ENCODE measurements at regions not wholly inside any gene's neighbourhood (a gene's known extent, or its start where the extent isn't known, plus 50 kb on each side); places are given as distances from the start of the nearest gene placed in this dataset.

- 93 to 98% methylated on average over 4 of the region's 4 CpGs for WGBS, 2 experiments
- Histone ChIP-seq H3K27me3 (ENCODE audit: control insufficient read depth, insufficient read depth, low read length, poor library complexity, severe bottlenecking) (no peaks in the 10 kb centered on the region), H3K9me3 (ENCODE audit: control insufficient read depth, low read length) (no peaks in the 10 kb centered on the region), H3K36me3 (ENCODE audit: control insufficient read depth, insufficient read depth, low read length) (no peaks in the 10 kb centered on the region), H3K4me1 (ENCODE audit: control insufficient read depth, insufficient read depth, low read length) (peaks cover 14% of the 10 kb centered on the region), H3K4me3 (ENCODE audit: insufficient read depth, low read depth, low read length) (no peak overlapping the region), H3K27ac (ENCODE audit: insufficient read depth, low read depth, low read length, poor library complexity, severe bottlenecking) (no peak overlapping the region)
These were observed 274.9 kb upstream of the ZFHX3 start for GRCh38 chr16:73322856-73323255.

- Histone ChIP-seq H3K27me3 (ENCODE audit: control insufficient read depth, insufficient read depth, low read length, poor library complexity, severe bottlenecking) (no peaks in the 10 kb centered on the region), H3K27ac (ENCODE audit: insufficient read depth, low read depth, low read length, poor library complexity, severe bottlenecking) (no peak overlapping the region), H3K4me3 (ENCODE audit: insufficient read depth, low read depth, low read length) (no peak overlapping the region), H3K4me1 (ENCODE audit: control insufficient read depth, insufficient read depth, low read length) (peaks cover 14% of the 10 kb centered on the region), H3K9me3 (ENCODE audit: control insufficient read depth, low read length) (no peaks in the 10 kb centered on the region), H3K36me3 (ENCODE audit: control insufficient read depth, insufficient read depth, low read length) (no peaks in the 10 kb centered on the region)
- 82 to 83% methylated on average over 8 of the region's 8 CpGs for WGBS, 2 experiments
These were observed 273.9 kb upstream of the ZFHX3 start for GRCh38 chr16:73321853-73322252.

DNA sequence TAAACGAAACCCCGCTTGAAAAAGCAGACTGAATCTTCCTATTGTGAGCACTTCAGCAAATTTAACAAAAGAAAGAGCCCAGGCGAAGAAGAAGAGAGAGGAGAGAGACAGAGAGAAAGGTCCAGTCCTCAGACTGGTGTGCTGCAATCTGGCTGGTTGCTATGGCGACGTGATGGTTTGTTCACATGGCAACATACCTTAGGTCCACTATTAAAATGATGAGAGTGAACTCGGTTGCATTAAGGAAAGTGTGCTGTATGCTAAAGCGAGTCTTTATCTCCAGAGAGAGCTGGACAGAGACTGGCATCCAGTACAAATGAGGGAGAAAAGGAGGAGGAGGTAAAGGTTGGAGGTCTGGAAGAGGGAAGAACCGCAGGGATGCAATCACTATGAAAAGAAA, 271.8 kb upstream of the ZFHX3 start:
- WGBS, 2 experiments: 90 to 91% methylated on average over 7 to 8 of the region's 8 CpGs
- Histone ChIP-seq H3K4me3 (ENCODE audit: insufficient read depth, low read depth, low read length) (no peak overlapping the region), H3K9me3 (ENCODE audit: control insufficient read depth, low read length) (no peaks in the 10 kb centered on the region), H3K4me1 (ENCODE audit: control insufficient read depth, insufficient read depth, low read length) (peaks cover 14% of the 10 kb centered on the region), H3K27ac (ENCODE audit: insufficient read depth, low read depth, low read length, poor library complexity, severe bottlenecking) (no peak overlapping the region), H3K36me3 (ENCODE audit: control insufficient read depth, insufficient read depth, low read length) (no peaks in the 10 kb centered on the region), H3K27me3 (ENCODE audit: control insufficient read depth, insufficient read depth, low read length, poor library complexity, severe bottlenecking) (no peaks in the 10 kb centered on the region)

- no peaks in the 10 kb centered on the region for H3K27me3 ChIP-seq (ENCODE audit: control insufficient read depth, insufficient read depth, low read length, poor library complexity, severe bottlenecking)
- 90 to 93% methylated on average over 10 of the region's 10 CpGs for WGBS, 2 experiments
- peaks cover 14% of the 10 kb centered on the region for H3K4me1 ChIP-seq (ENCODE audit: control insufficient read depth, insufficient read depth, low read length)
- no peaks in the 10 kb centered on the region for H3K36me3 ChIP-seq (ENCODE audit: control insufficient read depth, insufficient read depth, low read length)
- no peak overlapping the region for H3K27ac ChIP-seq (ENCODE audit: insufficient read depth, low read depth, low read length, poor library complexity, severe bottlenecking)
- H3K4me3 ChIP-seq (ENCODE audit: insufficient read depth, low read depth, low read length): no peak overlapping the region
- no peaks in the 10 kb centered on the region for H3K9me3 ChIP-seq (ENCODE audit: control insufficient read depth, low read length)
These were observed 271.3 kb upstream of the ZFHX3 start for GRCh38 chr16:73319261-73319660.

GRCh38 chr16:73317321-73317857, 269.5 kb upstream of the ZFHX3 start:
- H3K36me3 ChIP-seq (ENCODE audit: control insufficient read depth, insufficient read depth, low read length): no peaks in the 10 kb centered on the region
- H3K4me3 ChIP-seq (ENCODE audit: insufficient read depth, low read depth, low read length): no peak overlapping the region
- no peak overlapping the region for H3K27ac ChIP-seq (ENCODE audit: insufficient read depth, low read depth, low read length, poor library complexity, severe bottlenecking)
- no peaks in the 10 kb centered on the region for H3K9me3 ChIP-seq (ENCODE audit: control insufficient read depth, low read length)
- H3K4me1 ChIP-seq (ENCODE audit: control insufficient read depth, insufficient read depth, low read length): peaks cover 14% of the 10 kb centered on the region
- no peaks in the 10 kb centered on the region for H3K27me3 ChIP-seq (ENCODE audit: control insufficient read depth, insufficient read depth, low read length, poor library complexity, severe bottlenecking)
- 90 to 94% methylated on average over 12 of the region's 12 CpGs for WGBS, 2 experiments

DNA sequence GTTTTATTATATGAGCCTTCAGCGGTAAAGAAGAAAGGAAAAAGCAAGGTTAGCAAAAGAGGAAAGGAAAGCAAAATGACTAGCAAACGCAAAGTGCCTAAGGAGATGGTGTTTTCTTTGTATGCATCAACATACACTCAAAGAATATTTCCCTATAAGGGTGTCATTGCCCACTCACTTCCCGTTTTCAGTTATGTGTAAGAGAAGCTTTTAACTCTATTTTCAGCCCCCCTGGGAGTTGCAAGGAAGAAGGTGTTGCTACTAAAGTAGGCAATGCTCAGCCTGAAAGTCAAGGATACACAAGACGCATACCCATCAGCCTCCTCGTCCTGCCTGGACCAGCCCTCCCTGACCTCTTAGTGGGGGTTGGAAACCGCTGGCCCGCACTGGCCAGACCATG, 267.7 kb upstream of the ZFHX3 start:
- no peaks in the 10 kb centered on the region for H3K9me3 ChIP-seq (ENCODE audit: control insufficient read depth, low read length)
- no peaks in the 10 kb centered on the region for H3K36me3 ChIP-seq (ENCODE audit: control insufficient read depth, insufficient read depth, low read length)
- WGBS, 2 experiments: 86 to 91% methylated on average over 4 to 6 of the region's 7 CpGs

GRCh38 chr16:73313950-73314349, 266.0 kb upstream of the ZFHX3 start:
- H3K27ac ChIP-seq (ENCODE audit: insufficient read depth, low read depth, low read length, poor library complexity, severe bottlenecking): no peak overlapping the region
- H3K36me3 ChIP-seq (ENCODE audit: control insufficient read depth, insufficient read depth, low read length): no peaks in the 10 kb centered on the region
- H3K27me3 ChIP-seq (ENCODE audit: control insufficient read depth, insufficient read depth, low read length, poor library complexity, severe bottlenecking): no peaks in the 10 kb centered on the region
- no peak overlapping the region for H3K4me3 ChIP-seq (ENCODE audit: insufficient read depth, low read depth, low read length)
- no peaks in the 10 kb centered on the region for H3K9me3 ChIP-seq (ENCODE audit: control insufficient read depth, low read length)
- 95% methylated on average over 2 of the region's 2 CpGs for WGBS, 2 experiments
- H3K4me1 ChIP-seq (ENCODE audit: control insufficient read depth, insufficient read depth, low read length): peaks cover under 1% of the 10 kb centered on the region

More for the DNA sequence above, 267.7 kb upstream of the ZFHX3 start:
- H3K4me1 ChIP-seq (ENCODE audit: control insufficient read depth, insufficient read depth, low read length): peaks cover 9% of the 10 kb centered on the region
- no peak overlapping the region for H3K27ac ChIP-seq (ENCODE audit: insufficient read depth, low read depth, low read length, poor library complexity, severe bottlenecking)
- no peak overlapping the region for H3K4me3 ChIP-seq (ENCODE audit: insufficient read depth, low read depth, low read length)
- no peaks in the 10 kb centered on the region for H3K27me3 ChIP-seq (ENCODE audit: control insufficient read depth, insufficient read depth, low read length, poor library complexity, severe bottlenecking)

- no peaks in the 10 kb centered on the region for H3K36me3 ChIP-seq (ENCODE audit: control insufficient read depth, insufficient read depth, low read length)
- H3K9me3 ChIP-seq (ENCODE audit: control insufficient read depth, low read length): no peaks in the 10 kb centered on the region
- H3K4me3 ChIP-seq (ENCODE audit: insufficient read depth, low read depth, low read length): no peak overlapping the region
- H3K4me1 ChIP-seq (ENCODE audit: control insufficient read depth, insufficient read depth, low read length): no peaks in the 10 kb centered on the region
- 93 to 96% methylated on average over 10 of the region's 10 CpGs for WGBS, 2 experiments
- H3K27me3 ChIP-seq (ENCODE audit: control insufficient read depth, insufficient read depth, low read length, poor library complexity, severe bottlenecking): no peaks in the 10 kb centered on the region
- H3K27ac ChIP-seq (ENCODE audit: insufficient read depth, low read depth, low read length, poor library complexity, severe bottlenecking): no peak overlapping the region
These were observed 264.2 kb upstream of the ZFHX3 start for GRCh38 chr16:73311857-73312723.

GRCh38 chr16:73308771-73309170, 260.8 kb upstream of the ZFHX3 start:
- Histone ChIP-seq H3K27me3 (ENCODE audit: control insufficient read depth, insufficient read depth, low read length, poor library complexity, severe bottlenecking) (no peaks in the 10 kb centered on the region), H3K4me3 (ENCODE audit: insufficient read depth, low read depth, low read length) (no peak overlapping the region), H3K4me1 (ENCODE audit: control insufficient read depth, insufficient read depth, low read length) (no peaks in the 10 kb centered on the region), H3K36me3 (ENCODE audit: control insufficient read depth, insufficient read depth, low read length) (no peaks in the 10 kb centered on the region), H3K9me3 (ENCODE audit: control insufficient read depth, low read length) (no peaks in the 10 kb centered on the region), H3K27ac (ENCODE audit: insufficient read depth, low read depth, low read length, poor library complexity, severe bottlenecking) (no peak overlapping the region)

DNA sequence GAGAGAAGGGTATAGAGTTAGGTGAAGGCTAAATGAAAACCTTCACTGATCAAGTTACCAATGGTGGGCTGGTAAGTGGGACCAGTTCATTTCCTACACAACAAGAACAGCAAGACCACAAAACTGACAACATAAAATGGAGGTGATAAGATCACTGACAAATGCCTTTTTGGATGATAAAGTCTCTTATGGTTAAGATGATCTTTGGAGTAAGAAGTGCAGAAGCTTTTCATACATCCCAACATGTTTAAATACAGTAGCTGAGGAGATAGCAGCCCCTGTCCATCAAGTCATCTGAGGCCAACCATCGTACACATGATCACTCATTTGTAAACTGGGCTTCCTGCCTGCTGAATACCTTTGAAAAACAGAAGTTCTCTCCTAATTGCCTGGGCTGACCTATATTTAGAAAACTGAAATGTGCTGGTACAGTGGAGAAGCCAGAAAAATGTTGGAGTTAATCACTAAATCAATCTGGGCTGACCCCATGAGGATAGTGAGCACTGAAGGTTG, 259.0 kb upstream of the ZFHX3 start:
- WGBS, 2 experiments: 90 to 94% methylated on average over 1 of the region's 1 CpG
- H3K27me3 ChIP-seq (ENCODE audit: control insufficient read depth, insufficient read depth, low read length, poor library complexity, severe bottlenecking): no peaks in the 10 kb centered on the region
- H3K4me3 ChIP-seq (ENCODE audit: insufficient read depth, low read depth, low read length): no peak overlapping the region
- H3K9me3 ChIP-seq (ENCODE audit: control insufficient read depth, low read length): no peaks in the 10 kb centered on the region
- no peak overlapping the region for H3K27ac ChIP-seq (ENCODE audit: insufficient read depth, low read depth, low read length, poor library complexity, severe bottlenecking)
- no peaks in the 10 kb centered on the region for H3K4me1 ChIP-seq (ENCODE audit: control insufficient read depth, insufficient read depth, low read length)
- H3K36me3 ChIP-seq (ENCODE audit: control insufficient read depth, insufficient read depth, low read length): no peaks in the 10 kb centered on the region

All from ectodermal cell (in vitro differentiated cells).